Muscle of back (tissue), 3 donors: ENCODE measurements at regions not wholly inside any gene's neighbourhood (a gene's known extent, or its start where the extent isn't known, plus 50 kb on each side); places are given as distances from the start of the nearest gene placed in this dataset.

Experiments used
- DNase-seq, 3 donors: peaks; one replicate each; pipeline versions ENCODE4 v3.0.0 to v3.0.0-alpha.2; 2013

DNA sequence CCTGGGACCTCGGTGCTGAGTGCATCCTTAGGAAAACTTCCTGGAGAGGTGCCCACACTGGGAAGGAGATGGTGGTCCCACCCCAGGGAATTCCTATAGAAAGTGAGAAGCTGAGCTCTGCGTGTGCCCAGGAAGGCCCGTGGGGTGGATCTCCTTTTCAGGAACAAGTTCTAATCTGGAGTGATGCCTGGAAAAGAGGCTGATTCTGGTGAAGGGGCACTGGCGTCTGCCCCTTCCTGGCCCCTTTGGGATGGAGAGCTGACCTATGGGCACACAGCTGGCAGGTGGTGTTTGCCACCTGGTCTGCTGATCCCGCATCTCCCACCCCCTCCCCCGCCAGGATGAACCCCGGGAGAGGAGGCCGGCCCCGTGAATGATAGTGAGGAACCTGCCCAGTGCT is 142.0 kb upstream of the RTL1 start:
- no peak for DNase-seq

DNA sequence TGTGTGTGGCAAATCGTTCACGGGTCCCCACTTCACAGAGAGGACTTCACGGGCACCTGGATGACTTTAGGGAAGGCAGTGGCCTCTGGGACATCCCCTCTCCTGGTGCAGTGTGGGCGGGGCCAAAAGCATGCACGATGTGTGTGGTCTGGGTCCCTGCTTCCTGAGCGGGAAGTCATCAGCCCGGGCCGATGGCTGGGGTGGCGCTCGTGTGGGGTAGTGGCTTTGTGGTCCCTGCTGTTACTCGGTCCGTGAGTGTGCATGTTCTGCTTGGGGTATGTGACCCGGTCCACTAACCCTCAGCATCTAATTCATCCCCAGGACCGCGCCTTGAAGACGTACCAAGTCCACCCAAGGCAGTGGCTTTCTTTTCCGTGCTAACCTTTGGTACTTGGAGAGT is 142.5 kb upstream of the RTL1 start:
- no peak for DNase-seq

DNA sequence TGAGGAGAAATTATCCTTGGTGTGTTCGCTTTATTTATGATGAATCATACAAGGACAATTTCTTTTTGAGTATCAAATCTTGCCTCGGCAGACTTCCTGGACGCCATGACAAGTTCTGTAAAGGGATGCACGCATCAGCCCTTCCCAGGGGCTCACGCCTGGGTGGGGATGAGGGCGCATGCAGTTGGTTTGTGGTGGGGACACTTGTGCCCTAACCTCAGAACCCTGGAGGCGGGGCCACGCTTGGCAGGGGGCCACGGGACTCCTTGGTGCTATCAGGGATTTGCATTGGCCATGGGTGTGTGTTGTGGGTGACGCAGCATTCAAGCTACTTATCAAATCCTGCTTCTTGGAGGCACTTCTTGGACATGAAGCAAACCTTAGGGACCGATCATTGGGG is 143.8 kb upstream of the RTL1 start:
- DNase-seq = no peak

DNA sequence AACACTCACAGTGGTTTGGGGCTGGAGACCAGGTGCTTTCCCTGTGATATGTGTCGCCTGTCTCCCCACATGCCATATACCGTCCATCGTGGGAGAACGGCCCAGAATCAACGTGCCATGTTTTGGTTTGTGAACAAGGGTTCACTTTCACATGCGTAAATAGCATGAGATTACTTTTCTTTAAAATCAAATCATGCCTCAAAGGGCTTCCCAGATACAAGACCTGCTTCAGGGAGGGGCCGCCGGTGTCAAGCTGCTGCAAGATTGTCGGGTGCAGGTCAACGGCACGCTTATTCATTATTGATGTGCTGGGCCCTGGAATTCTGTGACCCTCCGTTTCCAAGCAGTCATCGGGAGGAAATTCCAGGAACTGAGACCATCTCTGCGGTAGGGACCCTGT is 145.2 kb upstream of the RTL1 start:
- DNase-seq = no peak

DNA sequence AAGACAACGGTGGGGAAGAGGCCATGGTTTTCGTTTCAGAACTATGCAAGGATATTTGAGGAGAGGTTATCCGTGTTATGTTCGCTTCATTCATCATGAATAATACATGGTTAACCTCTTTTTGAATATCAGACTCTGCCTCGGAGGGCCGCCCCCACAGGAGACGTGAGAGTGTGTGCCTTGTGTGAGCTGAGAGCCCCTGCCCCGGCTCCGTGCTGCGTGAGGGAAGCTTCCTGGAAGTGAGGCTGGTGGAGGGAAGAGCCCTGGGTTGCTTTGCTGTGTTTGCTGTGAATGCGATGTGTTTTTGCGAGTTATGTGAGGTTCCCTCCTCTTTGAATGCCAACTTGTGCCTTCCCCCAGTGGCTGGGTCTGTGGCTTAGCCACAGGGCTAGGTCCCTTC is 146.0 kb upstream of the RTL1 start:
- no peak for DNase-seq

DNA sequence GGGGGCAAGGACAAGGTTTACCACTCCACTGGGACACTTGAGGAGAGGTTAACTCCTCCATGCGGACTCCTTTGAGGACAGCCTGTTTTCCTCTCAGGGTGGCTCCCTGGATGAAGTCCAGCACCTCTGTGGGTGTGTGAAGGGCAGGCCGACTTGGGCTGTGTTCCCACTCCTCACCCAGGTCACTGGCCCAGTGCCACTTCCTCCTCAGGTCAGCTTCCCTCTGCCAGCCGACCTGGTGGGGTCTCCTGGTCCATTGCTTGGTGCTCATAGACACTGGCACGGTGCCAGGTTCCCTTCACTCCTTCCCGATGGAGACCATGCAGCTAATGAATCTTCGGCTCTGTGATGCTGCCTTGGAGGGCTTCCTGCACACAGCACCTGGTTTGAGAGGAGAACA is 146.4 kb upstream of the RTL1 start:
- DNase-seq = no peak

DNA sequence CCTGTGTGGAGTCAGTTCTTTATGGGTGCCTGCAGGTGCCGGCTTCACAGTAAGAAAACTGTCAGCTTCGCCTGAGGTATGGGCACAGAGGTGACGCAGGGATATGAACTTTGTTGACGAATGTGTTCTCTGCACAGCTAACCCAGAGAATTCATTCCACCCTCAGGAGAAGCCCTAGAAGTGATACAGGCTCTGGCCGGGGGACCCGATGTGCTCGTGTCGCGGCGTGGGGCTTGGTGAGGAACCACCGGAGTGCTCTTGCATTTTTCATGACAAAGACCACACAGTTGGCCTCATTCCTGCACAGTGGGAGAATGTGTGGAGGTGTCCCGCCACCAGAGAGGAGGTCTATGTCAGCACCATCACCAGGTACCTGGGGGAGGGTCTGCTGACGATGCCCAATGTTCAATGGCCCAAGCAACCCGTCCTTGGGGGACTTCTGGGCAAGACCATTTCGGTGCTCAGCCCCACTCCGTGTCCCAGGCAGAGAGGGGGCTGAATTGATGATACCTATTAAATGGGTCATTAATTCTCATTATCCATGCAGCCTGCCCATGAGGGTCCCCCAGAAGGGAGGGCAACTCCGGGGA is 147.5 kb upstream of the RTL1 start:
- no peak for DNase-seq

DNA sequence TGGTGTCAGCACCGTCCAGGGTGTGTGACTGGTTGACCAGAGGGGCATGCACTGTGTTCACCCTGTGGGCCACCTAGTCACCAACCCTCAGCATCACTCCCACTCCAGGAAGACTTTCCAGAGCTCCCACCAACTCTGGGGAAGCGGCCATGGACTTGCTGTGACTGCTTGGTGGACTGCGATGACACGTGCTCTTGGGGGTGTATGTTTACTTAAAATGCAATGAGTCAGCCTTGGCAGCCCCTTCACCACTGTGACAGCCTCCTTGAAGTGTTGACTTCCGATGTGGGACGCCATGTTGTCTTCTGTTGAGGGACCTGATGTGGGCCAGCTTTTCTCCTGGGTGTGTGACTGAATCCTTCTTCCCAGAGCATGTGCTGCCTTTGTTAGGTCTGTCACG is 151.1 kb upstream of the RTL1 start:
- no peak for DNase-seq

DNA sequence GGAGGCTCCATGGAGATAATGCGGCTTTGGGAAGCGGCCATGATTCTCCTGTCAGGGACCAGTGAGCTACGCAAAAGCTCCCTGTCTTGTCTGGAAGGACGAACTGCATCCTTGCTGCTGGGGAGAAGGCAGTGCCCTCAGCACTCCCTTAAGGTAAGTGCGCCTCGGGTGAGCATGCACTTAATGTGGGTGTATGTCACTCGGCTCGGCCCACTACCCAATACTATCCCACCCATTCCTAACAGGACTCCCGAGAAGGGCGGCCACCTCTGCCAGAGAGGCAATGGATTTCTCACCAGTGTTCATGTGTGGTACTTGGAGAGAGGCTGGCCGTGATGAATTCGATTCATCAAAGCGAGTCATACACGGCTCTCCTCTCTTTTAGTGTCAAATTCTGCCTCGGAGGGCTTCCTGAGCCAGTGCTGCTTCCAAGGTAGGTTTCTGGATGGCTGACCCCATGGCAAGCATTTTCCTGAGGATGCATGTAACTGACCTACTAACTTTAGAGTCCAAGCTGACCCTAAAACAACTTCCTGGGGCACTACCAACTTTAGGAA is 151.7 kb upstream of the RTL1 start:
- no peak for DNase-seq

DNA sequence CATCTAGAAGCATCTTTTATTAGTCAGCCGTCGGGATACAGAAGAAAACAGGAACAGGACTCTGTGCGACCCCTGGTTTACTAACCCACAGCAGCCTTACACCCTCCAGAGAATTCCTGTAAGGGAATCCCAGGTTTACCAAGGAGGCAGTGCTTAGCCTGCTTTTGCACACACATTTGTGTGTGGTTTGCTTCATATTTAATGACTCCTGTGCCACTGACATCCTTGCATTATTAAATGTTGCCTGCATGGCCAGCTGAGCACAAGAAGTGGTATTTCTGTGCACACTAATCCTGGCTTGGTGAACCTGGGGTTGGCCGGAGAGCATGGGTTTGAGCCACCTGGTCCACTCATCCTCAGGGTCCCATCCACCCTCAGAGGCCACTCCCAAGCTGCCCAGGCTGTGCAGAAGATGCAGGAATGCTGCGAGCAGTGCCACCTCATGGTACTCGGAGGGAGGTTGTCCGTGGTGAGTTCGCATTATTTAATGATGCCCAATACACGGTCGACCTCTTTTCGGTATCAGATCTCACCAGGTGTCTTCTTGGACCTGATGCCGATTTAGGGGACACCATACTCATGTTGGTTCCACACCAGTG is 152.4 kb upstream of the RTL1 start:
- no peak for DNase-seq

DNA sequence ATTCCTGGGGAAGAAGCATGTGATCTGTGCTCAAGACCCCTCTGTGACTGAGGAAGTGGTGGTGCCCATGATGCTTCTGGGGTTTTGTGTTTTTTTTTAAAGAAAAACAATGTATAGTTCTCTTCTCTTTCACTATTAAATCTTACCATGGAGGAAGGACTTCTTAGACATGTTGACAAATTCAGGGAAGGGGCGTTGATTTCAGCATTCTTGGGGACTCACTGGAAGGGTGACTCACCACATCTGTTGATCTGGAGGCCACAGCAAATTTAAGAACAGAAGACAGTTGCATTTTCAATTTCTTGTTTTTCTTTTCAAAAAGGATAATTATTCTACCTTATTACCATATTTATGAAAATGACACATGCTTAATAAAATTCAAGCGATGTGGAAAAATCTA is 152.9 kb upstream of the RTL1 start:
- no peak for DNase-seq

DNA sequence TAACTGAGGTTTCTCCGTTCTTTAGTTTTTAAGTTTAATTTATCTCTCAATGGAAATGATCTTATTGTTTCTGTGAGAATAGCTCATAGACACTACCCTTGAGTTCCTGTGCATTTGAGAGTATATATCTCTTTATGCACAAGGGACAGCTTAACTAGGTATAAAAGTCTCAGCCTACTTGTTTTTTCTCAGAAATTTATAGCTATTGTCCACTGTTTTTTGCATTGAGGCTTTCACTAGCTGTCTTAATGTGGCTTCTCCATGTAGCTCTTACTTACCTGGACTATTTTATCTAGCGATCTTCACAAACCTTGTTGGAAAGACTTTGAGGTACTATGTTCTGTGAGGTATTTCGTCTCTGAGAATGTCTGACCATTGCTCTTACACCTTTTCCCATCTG is 153.9 kb upstream of the RTL1 start:
- DNase-seq = no peak

DNA sequence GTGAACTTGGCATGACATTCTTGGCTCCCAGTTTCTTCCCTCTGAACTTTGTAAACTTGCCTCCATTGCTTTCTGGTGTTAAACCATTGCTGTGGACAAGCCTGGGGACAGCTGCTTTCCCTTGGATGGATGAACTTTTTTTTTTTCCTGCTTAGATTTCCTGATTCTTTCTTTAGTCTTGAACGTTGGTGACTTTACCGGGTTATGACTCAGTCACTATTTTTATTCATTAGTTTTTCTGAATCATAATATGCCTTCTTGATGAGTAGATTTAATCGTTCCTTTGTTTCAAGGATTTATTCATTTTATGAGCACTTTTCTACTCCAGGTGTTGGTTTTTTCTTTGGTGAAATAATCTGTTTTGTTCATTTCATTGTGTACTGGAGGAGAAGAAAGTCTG is 155.0 kb upstream of the RTL1 start:
- DNase-seq = no peak

DNA sequence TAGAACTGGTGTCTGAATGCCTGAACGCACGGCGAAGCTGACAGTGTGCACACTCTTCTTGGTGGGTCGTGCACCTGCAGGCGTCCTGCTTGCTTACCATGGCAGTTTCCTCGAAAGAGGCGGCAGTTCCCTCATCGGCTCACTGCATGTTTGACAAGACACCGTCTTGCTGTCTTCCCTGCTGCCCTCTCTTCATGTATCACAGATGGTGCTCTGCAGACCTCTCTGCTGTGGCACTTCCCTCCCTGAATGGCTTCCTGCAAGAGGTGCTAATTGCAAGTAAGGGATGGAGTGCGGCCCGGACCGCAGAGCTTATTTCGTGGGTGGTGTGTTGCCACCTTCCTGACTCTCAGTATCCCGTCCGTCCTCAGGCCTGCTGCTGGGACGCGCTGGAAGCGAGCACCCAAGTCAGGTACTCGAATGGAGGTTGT is 156.7 kb upstream of the RTL1 start:
- DNase-seq = no peak

DNA sequence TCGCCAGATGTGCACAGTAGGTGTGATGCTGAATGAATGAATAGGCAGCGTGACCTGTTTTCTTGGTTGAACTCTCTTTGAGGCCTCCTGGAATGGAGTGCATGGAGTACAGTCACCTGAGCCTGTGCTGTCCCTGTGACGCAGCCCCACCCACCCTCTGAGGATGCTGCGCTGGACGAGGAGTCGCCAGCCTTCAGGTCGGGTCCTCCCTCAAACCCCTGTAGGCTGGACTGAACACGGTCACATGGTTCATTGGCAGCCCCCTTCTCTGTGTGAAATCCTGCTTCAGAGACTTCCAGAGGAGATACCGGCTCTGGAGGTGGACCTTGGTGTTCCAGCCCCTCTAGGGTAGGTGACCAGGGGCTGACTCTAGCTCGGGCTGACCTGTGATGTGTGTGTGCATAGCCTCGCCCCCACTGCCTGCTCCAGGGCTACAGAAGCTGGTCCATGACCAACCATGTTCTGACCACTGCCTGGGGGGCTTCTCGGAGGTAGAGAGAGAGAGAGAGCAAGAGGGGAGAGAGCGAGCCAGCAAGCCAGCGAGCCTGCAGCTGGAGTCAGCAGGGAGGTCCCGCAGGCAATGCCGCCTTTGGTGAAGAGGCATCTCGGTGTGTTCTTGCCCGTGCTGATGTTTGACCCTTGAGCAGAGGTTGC is 158.0 kb upstream of the RTL1 start:
- no peak for DNase-seq

DNA sequence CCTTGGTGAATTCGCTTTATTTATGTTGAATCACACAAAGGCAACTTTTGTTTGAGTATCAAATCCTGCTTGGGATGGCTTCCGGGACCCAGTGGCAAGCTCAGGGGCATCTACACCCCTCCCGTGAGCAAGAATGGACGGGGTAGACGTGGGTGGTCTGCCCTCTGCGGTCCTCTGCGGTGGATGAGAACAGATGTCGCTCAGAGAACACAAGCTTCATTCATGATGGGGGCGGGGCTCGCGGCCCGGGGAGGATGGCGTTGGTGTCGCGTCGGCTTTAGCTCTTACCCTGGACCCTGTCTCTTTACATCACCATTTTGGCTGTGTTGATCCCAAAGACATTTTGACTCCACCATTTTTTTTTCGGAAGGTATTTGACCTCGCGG is 158.5 kb upstream of the RTL1 start:
- no peak for DNase-seq

DNA sequence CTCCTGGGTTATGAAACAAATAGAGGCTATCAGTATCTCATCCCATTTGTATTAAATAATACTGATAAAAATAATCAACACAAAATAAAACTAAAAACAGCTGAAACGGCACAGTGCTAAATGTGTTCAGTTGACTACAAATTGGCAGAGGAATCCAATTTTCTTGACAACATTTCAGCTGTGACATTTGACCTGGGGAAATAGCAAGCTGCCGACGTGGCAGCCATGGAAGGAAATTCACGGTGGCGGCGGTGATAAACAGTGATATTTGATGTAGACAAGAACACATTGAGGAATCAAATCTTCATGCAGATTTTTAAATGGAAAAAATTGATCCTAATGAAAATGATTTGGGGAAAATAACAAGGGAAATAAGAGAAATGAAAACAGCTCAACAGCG is 159.1 kb upstream of the RTL1 start:
- DNase-seq = no peak

DNA sequence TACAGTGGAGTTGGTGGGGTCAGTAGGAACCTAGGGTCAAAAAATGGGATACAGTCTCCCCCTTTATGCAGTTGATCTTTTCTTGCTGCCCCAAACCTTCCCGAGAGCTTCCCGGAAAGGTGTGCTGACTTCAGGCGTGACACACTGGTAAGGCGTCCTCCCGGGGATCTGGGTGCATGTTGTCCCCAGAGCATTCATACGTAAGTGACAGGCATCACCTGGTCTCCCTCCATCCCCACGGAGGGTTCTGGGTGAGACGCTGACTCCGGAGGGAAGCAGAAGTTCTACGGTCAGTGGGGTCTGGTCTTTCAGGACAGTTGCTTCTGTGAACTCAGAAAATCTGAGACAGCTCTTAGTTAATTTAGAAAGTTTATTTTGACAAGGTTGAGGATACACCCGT is 159.6 kb upstream of the RTL1 start:
- no peak for DNase-seq

DNA sequence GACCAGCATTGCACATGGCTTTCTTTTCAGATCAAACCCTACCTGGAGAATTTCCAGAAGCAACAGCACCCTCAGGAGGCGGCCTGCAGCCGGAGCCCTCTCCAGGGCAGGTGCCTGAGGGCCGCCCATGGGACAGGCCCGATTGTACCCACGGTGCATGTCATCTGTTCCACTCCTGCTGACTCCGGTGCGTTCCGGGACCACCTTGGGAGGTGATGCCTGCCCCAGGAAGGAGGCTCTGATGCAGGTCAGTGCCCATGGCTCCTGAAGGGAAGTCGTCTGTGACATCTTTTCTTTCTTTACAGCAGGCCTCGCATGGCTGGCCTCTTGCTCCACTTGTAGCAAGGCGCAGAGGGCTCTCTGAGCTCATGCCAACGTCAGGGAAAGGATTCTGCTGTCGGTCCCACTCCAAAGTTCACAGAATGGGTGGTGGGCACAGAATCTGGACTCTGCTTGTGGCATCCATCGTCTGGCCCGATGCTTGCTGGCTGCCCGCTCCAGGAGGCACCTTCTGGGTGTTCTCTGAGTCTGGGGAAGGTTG is 160.7 kb upstream of the RTL1 start:
- no peak for DNase-seq

DNA sequence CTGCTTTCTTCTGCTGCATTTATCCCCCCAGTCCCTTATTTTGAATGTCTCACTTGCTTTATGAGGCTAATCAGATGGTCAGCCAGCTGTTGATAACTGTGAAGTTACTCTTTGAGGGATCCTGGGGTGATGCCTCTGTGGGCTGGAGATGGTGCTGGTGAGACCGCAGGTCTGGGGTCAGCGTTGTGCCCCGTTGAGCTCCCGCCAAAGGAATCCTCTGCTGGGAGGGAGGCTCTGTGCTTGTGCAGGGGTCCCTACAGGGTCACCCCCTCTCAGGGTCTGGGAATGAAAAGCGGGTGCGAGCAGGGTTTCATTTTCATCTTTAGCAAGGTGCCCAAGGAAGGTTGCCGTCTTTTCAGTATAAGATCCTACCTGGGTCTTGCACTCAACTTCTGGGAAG is 161.2 kb upstream of the RTL1 start:
- no peak for DNase-seq

DNA sequence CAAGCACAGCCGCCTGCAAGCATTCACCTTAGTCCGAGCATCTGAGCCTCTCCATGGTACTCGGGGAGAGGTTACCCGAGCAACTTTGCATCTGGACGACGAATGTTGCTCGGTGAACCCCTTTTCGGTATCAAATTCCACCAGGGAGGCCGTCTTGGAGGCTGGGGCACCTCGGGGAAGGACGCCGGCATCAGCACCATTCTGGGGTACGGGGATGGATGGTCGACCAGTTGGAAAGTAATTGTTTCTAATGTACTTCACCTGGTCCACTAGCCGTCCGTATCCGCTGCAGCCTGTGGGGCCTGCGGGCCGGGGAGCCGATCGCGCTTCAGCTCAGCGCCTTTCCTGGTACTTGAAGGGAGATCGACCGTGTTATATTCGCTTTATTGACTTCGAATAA is 161.7 kb upstream of the RTL1 start:
- no peak for DNase-seq

DNA sequence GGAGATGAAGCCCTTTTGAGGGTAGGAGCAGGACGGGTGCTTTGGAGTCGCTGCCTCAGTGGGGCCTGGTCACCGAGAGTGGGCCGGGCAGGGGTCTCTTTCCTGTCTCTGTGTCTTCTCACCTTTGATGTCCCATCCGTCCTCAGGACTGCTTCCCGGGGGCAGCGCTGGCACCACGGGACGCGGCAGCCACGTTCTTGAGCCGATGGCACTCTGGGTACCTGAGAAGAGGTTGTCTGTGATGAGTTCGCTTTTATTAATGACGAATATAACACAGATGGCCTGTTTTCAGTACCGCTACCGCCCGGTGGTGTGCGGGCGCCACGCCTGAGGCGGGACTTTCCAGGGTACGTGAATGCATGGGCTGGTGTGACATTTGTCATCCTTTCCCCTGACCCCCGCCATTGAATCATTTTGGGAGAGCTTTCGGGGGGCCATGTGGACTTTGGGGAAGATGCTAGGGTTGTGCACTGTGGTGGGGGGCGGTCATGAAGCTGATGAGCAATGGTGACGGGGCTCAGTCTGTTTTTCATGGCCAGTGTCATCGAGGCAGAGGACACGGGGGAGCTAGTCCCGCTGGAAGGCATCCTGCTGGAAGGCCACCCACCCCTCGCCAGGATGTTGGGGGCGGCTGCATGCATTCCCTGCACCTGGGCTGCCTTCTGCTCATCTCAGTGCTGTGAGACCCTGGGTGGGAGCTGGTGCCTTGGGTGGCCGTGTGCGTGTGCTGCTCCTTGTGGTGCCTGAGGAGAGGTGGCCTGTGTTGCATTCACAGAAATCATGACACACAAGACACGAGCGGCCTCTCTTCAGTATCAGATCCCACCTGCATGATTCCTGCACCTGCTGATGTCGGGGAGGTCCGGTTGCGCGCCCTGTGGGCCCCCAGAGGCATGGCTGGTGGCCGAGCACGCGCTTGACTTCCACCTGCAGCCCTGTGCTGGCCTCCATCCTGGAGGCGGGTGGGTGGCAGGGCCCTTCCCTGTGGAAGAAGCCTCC is 162.5 kb upstream of the RTL1 start:
- DNase-seq = no peak
